Fibroblast of lung (primary cell): ENCODE measurements at regions not wholly inside any gene's neighbourhood (a gene's known extent, or its start where the extent isn't known, plus 50 kb on each side); places are given as distances from the start of the nearest gene placed in this dataset.

Experiments used
- DNase-seq, 2 donors: peaks; one replicate each; pipeline versions ENCODE4 v3.0.0 to v3.0.0-alpha.2; 2010; ENCODE audit warnings: low read depth in 2 of 2
- H2AFZ ChIP-seq: 2 replicates; pipeline ENCODE4 v1.5.1; 2012; ENCODE audit warnings: low read length, control low read depth, inconsistent platforms
- H3K27ac ChIP-seq: 2 replicates; pipeline ENCODE4 v1.5.1; 2011; ENCODE audit warnings: low read length, control low read depth; ENCODE audit not compliant: insufficient read depth
- H3K27me3 ChIP-seq: 2 replicates; pipeline ENCODE4 v1.5.1; 2011; ENCODE audit warnings: mild to moderate bottlenecking, low read length; ENCODE audit not compliant: control insufficient read depth, insufficient read depth
- H3K36me3 ChIP-seq: 2 replicates; pipeline ENCODE4 v1.5.1; 2011; ENCODE audit warnings: low read length; ENCODE audit not compliant: control insufficient read depth, insufficient read depth
- H3K4me1 ChIP-seq: 2 replicates; pipeline ENCODE4 v1.5.1; 2011; ENCODE audit warnings: low read length; ENCODE audit not compliant: control insufficient read depth, insufficient read depth; ENCODE audit errors: extremely low read depth
- H3K4me2 ChIP-seq: 2 replicates; pipeline ENCODE4 v1.5.1; 2011; ENCODE audit warnings: low read length, control low read depth; ENCODE audit not compliant: insufficient read depth; ENCODE audit errors: extremely low read depth
- H3K4me3 ChIP-seq, 4 experiments: fragments of 200-600 bp in 1 of 4; sonication (generic) in 1 of 4; replicated peaks in 1 of 4; 2 replicates each; pipeline ENCODE4 v1.5.1; 2011 to 2016; ENCODE audit warnings: low read length in 4 of 4, low read depth in 3 of 4, mild to moderate bottlenecking in 3 of 4, control low read depth in 2 of 4, inconsistent platforms in 1 of 4, mixed read lengths in 1 of 4; ENCODE audit not compliant: insufficient read depth in 1 of 4; ENCODE audit errors: control extremely low read depth in 1 of 4
- H3K79me2 ChIP-seq: 2 replicates; pipeline ENCODE4 v1.5.1; 2012; ENCODE audit warnings: mild to moderate bottlenecking, low read length, inconsistent platforms; ENCODE audit not compliant: control insufficient read depth, insufficient read depth
- H3K9ac ChIP-seq: 2 replicates; pipeline ENCODE4 v1.5.1; 2011; ENCODE audit warnings: mild to moderate bottlenecking, low read length, control low read depth; ENCODE audit not compliant: insufficient read depth
- H3K9me3 ChIP-seq: 2 replicates; pipeline ENCODE4 v1.5.1; 2012; ENCODE audit warnings: low read depth, low read length; ENCODE audit not compliant: control insufficient read depth, insufficient read depth
- H4K20me1 ChIP-seq: 2 replicates; pipeline ENCODE4 v1.5.1; 2011; ENCODE audit warnings: low read length; ENCODE audit not compliant: control insufficient read depth, insufficient read depth; ENCODE audit errors: extremely low read depth
- CTCF ChIP-seq, 2 donors: IDR thresholded peaks in 1 of 2; conservative IDR thresholded peaks in 1 of 2; 1 replicate in 1 of 2; 2 replicates in 1 of 2; pipeline ENCODE4 v1.5.1; 2011 to 2012; ENCODE audit warnings: low read length in 2 of 2, control low read depth in 1 of 2, inconsistent platforms in 1 of 2, low read depth in 1 of 2, mild to moderate bottlenecking in 1 of 2
- EZH2 ChIP-seq: IDR thresholded peaks from 2 replicates; pipeline ENCODE4 v1.5.1; 2012; ENCODE audit warnings: low read length, control low read depth, mild to moderate bottlenecking; ENCODE audit errors: missing control alignments

GRCh38 chr13:44787617-44788016 lies 201.7 kb downstream of the NUFIP1 start:
- Histone ChIP-seq H3K4me3 (no peak overlapping the region), H3K4me2 (no peak overlapping the region), H3K9me3 (no peaks in the 10 kb centered on the region), H3K36me3 (no peaks in the 10 kb centered on the region), H3K4me1 (no peaks in the 10 kb centered on the region), H2AFZ (no peak overlapping the region), H3K9ac (no peak overlapping the region), H3K27me3 (no peaks in the 10 kb centered on the region), H3K79me2 (no peaks in the 10 kb centered on the region), H3K27ac (no peak overlapping the region), H4K20me1 (no peaks in the 10 kb centered on the region)
- no peak for TF ChIP-seq EZH2
- TF ChIP-seq CTCF (conservative IDR thresholded peaks at IDR 0.05 in 1 of 2, IDR thresholded peaks at IDR 0.05 in 1 of 2; ENCODE audit: low read depth in 1 of 2, low read length in 2 of 2), result no peak
- no peak for DNase-seq

GRCh38 chr13:44786756-44787155 lies 202.5 kb downstream of the NUFIP1 start:
- Histone ChIP-seq H3K27me3 (no peaks in the 10 kb centered on the region), H3K4me3 (no peak overlapping the region), H3K9ac (no peak overlapping the region), H3K27ac (no peak overlapping the region), H3K4me2 (no peak overlapping the region), H3K36me3 (no peaks in the 10 kb centered on the region), H3K4me1 (no peaks in the 10 kb centered on the region), H3K9me3 (no peaks in the 10 kb centered on the region), H4K20me1 (no peaks in the 10 kb centered on the region), H2AFZ (no peak overlapping the region), H3K79me2 (no peaks in the 10 kb centered on the region)
- DNase-seq, result peak in 1 of 2 donors; percentile 63
- TF ChIP-seq EZH2 (no peak), CTCF (conservative IDR thresholded peaks at IDR 0.05 in 1 of 2, IDR thresholded peaks at IDR 0.05 in 1 of 2; ENCODE audit: low read depth in 1 of 2, low read length in 2 of 2) (no peak)

- Histone ChIP-seq H3K4me3 (no peak overlapping the region), H3K4me1 (no peaks in the 10 kb centered on the region), H3K9ac (no peak overlapping the region), H3K4me2 (no peak overlapping the region), H3K27me3 (no peaks in the 10 kb centered on the region), H3K27ac (no peak overlapping the region), H3K79me2 (no peaks in the 10 kb centered on the region), H3K9me3 (no peaks in the 10 kb centered on the region), H3K36me3 (no peaks in the 10 kb centered on the region), H2AFZ (no peak overlapping the region), H4K20me1 (no peaks in the 10 kb centered on the region)
- DNase-seq, result no peak
- no peak for TF ChIP-seq CTCF (conservative IDR thresholded peaks at IDR 0.05 in 1 of 2, IDR thresholded peaks at IDR 0.05 in 1 of 2; ENCODE audit: low read depth in 1 of 2, low read length in 2 of 2)
- no peak for TF ChIP-seq EZH2
These were observed 203.9 kb downstream of the NUFIP1 start for GRCh38 chr13:44785401-44785800.
